ENCODE measurements at regions not wholly inside any gene's neighbourhood (a gene's known extent, or its start where the extent isn't known, plus 50 kb on each side); places are given as distances from the start of the nearest gene placed in this dataset.

- TF ChIP-seq EZH2 (IDR thresholded peaks at IDR 0.05; ENCODE audit: low read length): no peak
- TF ChIP-seq CTCF (optimal IDR thresholded peaks at IDR 0.05 in 1 of 3, IDR thresholded peaks at IDR 0.05 in 1 of 3, conservative IDR thresholded peaks at IDR 0.05 in 1 of 3; ENCODE audit: extremely low read depth in 1 of 3, insufficient read depth in 2 of 3, low read length in 3 of 3): no peak
Measured at GRCh38 chr2:56017784-56018183, 94.2 kb upstream of the EFEMP1 start.
